GM18867 (cell line): ENCODE measurements at regions not wholly inside any gene's neighbourhood (a gene's known extent, or its start where the extent isn't known, plus 50 kb on each side); places are given as distances from the start of the nearest gene placed in this dataset.

ENCODE experiments used
- ATAC-seq: cut with Tn5 transposase; IDR thresholded peaks from one replicate; pipeline ENCODE4 v1.9.1; 2021; ENCODE audit warnings: mild to moderate bottlenecking, moderate library complexity; ENCODE audit not compliant: unreplicated experiment

DNA sequence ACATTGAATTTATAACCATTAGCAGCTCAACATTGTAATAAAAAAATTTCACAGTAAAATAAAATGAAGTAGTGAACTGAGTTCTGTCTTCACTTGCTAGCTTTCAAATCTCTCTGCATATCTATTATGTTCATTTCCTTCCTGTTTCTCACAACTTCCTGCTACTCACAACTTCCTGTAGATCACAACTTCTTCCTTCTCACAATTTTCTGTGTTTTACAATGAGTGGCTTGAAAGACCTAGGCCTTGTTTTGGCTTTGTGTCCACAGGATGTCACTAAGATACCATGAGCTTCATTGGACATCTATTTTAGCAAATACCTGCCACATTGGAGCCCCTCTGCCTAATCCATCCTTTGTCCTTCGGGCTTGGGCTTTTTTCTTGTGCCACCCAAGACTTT is 480.3 kb upstream of the ADAMTS16 start:
- no peak for ATAC-seq

DNA sequence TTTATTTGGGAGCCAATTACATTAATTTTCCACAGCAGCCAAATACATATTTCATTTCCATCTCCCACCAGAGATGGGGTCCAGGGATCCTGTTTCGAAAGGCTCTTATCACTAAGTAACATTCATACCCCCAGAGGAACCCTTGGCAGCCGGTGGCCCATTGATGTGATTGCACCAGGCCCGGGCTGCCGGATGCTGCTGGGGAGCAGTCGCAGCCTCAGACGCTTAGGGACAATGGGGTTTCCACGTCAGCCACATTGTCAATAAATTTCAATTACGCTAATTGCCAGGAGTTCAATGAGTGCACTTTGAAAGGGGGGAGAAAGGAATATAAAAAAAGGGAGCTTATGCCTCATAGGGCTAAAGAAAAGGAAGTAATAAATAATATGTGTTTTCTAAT is 478.8 kb upstream of the ADAMTS16 start:
- ATAC-seq = no peak

DNA sequence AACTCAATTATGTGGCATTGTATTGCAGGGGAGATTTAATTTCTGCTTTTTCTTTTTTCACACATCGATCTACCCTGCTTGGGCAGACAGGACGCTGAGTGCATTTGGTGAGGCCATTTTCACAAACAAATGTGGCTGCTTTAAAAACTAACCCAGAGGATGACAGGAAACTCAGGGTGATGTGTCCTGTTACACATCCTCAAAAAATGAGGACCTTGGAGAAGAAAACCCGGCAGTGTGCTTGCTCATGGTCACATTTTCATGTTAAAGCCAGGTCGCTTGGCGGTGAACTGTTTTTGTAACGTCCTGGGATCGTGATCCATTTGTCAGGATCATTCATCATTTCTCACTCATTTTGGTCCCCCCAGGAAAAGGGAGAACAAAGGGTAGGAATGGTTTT is 478.3 kb upstream of the ADAMTS16 start:
- no peak for ATAC-seq

DNA sequence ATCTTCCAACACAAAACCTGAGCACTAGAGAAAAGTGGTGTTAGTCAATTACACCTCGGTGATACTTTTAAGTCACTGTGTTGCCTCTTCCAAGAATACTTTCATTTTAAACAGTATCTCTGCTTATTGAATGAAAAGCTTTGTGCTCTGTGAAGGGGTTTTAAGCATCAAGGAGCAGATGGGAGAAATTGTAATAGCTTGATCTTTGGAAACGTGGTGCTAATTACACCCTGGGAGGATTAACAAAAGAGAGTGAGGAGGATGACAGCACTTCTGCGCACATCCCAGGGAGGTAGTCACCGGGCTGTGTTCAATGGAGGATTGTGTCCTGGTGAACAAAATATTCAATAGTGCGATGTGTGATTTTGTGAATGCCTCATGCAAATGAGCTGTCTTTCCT is 477.4 kb upstream of the ADAMTS16 start:
- no peak for ATAC-seq

DNA sequence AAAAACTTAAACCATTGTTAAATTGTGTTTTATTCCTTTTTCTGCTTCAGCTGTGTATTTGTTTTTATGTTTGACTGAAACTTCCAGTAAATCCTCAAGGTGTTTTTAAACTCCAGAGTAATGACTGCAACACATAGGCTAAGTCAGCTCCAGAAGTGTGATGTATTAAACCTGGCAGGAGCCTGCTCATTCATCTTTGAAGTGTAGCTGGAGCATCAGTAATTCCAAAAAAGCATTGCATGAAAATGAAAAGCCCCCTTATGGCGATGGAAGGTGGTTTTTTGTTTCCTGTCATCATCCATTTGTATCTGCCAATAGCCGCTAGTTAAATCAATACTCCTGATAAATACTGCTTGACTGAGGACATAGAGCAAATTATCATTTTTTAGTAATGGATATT is 474.2 kb upstream of the ADAMTS16 start:
- no peak for ATAC-seq

DNA sequence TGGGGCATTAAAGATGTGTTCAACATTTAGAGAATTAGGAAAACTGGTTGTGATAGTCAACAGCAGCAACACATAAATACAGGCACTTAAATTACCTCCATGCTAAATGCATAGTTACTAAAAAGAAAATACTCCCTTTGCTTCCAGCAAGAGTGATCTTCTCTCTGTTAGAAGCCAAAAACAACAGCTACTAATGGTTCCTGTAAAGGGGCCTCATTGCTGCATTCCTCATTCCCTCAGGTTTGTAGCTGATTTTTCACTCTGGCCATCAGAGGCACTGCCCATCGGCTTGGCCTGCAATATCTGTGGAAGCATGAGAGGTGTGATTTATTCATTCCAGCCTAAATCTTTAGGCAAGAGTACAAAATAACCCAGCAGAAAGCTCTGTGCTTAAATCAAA is 466.0 kb upstream of the ADAMTS16 start:
- ATAC-seq = no peak

DNA sequence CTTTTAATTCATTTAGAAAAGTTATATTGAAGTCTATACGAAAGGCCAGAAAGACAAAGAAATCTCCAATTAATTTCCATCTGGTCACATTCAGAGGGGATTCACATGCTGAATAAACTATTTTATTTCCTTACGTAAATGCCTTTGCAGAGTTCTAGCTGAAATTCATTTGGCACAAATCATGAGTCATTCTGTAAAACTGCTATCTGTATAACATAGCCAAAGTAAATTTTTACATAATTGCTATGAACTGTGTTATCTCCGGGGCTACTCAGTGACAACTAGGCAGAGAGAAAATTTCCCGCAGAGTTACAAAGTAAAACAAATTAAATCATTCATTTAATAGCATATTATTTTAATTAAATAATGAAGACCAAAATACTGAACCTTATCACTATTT is 463.2 kb upstream of the ADAMTS16 start:
- ATAC-seq = no peak

DNA sequence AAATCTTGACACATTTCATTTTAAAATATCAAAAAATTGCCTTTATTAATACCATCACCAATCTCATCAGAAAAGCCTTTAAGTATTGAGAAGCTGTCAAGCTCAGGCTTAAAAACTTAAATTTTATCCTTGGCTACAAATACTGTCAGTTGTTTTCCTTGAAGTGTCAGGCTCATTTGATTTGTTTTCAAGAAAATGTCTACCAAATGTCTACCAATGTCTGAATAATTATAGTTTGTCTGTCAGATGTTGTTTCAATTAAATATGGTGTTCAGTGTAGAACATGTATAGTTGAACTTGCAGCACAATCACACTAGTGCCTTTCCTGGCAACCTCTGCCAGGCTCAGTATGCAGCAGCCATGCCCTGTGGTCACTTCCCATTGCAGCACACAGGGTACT is 455.2 kb upstream of the ADAMTS16 start:
- no peak for ATAC-seq

DNA sequence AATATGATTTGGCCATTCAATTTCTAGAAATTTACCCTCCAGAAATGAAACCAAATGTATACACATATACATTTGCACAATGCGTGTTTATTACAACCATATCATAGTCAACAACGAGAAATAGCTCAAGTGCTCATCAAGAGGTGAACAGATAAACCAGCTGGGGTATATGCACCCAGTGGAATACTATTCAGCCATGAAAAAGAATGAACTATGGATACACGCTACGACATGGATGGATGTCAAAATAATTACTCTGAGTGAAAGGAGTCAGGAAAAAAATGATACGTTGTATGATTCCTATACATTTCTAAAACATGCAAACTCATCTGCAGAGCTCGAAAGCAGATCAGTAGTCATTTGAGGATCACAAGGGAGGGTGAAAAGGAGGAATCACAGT is 441.5 kb upstream of the ADAMTS16 start:
- no peak for ATAC-seq

DNA sequence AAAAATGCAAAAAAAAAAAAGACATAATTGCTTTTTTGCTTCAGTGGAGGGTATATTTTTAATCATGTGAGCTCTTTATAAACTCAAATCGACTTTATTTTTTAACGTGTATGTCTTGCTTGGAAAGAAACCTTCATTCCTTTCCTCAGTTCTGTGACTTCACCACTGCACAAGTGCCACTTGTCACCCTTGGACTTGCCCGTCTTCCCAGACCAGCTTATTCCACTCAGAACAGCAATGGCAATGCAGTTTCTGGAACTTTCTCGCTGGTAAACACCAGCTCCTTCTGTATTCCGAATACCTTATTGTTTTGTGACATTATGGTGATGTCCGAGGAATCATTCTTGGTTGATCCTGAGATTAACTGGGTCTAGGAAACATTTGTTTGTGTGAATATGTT is 440.5 kb upstream of the ADAMTS16 start:
- ATAC-seq = no peak

DNA sequence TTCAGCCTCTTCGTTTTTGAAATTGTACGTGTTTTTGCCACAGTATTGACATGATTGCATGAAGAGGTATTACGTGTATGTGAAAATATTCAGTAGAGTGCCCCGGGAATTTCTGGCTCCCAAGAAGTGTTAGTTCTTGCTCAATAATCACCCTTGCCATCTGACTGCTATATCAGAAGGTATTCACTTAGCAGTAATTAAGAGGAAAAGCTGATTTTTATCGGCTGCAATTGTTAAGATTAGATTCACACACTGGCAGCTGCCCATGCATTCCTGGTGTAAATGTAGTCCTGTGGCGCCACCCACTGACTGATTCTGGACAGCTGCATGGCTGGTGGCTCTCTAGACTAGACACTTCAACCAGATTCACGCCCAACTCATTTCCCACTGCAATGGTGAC is 440.1 kb upstream of the ADAMTS16 start:
- ATAC-seq = no peak

DNA sequence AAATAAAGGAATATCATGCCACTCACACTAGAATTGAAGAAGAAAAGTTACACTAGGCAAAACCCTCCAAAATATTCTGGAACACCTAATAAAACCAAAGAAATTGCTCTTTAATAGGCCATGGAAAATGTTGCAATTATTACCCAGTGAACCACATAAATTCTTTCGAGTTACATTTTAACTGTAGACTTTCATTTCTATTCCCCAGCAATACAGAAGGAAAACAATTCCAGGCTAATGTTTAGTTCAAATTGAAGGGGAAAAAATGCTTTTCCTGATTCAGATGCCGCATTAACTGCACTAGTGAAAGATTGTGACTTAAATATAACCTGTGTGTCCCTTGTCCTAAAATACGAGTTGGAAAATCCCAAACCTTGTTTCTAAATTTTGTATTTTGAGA is 439.3 kb upstream of the ADAMTS16 start:
- no peak for ATAC-seq

DNA sequence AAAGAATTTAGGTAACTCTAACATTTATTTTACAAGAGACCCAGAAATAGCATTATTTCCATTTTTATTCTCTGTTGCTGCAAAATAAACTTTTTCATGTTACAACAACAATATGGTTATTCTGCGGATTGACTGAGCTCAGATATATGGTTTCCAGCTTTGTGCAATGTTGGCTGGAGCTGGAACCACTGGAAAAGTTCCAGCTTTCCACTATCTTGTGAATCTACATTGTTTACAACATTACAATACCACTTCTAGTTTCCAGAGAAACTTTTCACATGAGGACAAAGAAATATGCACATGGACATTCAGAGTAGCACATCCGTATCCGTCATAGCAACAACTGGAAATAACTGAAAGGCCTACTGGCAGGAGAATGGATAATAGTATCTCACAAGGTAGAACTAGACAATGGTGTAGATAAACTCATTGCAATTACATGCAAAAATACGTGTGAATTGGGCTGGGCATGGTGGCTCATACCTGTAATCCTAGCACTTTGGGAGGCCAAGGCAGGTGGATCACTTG is 436.1 kb upstream of the ADAMTS16 start:
- no peak for ATAC-seq

DNA sequence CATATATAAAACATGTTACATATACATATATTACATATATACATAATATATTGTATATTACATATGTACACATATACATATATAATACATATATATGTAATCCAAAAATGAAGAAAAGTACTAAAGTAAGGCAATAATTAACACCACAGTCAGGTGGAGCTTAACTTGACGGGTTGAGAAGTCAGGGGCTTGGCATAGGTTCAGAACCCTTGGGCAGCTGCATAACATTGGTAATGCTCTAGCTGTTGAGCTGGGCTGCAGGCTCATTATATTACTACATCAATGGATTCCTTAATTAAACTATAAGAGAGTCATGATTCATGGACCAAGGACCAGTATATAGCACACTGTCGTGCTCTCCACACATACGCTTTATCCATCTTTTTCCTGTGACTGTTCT is 435.2 kb upstream of the ADAMTS16 start:
- no peak for ATAC-seq

DNA sequence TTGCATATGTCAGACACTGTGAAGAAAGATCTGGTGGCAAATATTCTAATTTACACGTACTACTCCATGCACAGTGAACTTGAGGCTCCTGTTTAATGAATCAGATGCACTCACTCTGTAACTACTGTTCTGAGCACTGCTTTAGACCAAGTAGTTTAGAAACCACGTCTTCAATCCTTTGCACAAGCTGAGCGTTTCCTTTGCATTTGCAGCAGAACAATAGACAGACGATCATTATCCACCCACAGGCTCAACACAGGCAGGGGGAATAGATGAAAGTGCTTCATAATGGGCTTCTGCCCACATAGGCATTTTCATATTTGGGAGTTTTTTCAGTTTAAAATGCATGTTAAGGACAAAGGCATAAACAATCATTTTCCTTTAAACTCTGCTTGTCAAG is 423.3 kb upstream of the ADAMTS16 start:
- no peak for ATAC-seq

DNA sequence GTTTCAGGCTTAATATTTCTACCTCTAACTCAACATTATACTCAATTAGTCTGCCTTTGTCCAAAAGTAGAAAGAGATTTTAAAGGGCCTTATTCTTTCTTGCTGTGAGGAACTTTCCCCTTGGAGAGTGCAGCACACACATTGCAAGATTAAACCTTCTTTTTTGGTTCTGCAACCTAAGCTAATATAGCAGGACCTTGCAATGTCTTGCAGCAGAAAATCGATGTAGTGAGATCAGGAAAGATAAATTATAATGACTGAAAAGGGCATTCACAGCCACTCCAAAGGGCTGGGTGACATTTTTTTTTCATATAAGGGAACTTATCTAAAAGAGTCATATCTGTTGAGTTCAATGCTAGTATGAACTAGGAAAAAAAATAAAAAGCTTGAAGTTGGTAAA is 422.7 kb upstream of the ADAMTS16 start:
- no peak for ATAC-seq

DNA sequence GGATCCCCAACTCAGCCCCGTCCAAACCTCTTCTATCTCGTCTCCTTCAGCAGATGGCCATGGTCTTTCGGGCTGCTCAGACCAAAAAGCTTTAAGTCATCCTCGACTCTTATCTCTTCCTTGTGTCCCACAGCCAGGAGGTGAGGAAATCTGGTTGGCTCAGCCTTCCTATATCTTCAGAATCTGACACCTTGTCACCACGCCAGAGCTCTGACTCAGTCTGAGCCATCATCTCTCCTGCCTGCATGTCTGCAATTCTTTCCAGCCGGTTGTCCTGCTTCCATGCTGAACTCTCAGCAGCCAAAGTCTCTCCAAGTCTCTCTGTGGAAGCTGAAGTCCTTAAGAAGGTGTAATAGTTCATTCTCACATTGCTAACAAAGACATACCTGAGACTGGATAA is 419.3 kb upstream of the ADAMTS16 start:
- ATAC-seq = no peak

DNA sequence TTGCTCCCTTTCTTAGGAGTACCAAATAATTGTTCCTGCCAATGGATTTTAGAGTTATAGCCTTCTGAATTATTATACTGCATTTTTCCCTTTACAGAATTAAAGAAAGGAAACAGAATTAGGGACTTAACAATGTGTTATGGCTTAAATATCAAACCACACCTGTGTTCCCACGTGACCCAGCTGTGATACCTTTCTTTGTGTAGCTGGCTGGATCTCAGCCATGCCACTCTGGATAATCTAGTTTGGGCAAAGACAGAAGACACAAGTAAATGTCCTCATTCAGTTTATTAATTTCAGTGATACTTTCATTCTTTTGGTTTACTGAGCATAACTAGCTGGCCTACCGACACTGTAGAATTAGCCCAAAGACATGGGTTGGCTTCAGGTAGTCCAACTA is 417.2 kb upstream of the ADAMTS16 start:
- ATAC-seq = no peak

DNA sequence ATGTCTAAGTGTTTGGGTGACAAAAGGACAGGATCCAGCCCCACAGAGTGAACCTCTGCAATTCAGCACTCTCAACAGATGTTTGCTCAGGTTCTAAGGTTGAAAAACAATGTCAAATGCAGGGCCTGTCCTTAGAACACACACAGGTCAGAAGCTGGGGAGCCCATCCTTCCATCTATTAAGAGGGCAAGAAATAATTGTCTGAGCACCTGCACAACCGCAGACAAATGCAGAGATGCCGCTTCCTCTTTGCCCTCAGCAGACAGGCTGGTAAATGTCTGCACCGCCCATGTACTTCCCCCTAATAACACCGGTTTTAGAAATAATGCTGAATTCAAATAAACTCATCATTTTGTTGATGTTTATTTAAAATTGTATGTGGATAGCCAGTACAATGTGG is 414.5 kb upstream of the ADAMTS16 start:
- ATAC-seq = no peak

DNA sequence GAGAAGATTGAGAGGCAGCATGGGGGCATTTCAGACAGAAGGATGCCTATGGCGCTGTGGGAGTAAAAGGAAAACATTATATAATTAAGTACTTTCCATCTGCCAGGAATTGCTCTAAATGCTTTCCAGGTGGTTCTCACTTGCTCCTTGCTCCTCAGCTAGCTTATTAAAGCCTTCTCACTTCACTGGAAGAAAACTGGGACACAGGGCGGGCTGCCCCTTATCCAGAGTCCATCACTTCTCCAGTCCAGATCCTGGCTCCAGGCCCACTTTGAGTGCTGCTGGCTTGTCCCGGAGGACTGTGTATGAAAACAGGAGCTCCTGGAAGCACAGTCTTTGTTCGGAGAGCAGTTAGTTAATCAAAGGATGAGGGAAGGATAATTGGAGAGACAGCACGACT is 409.9 kb upstream of the ADAMTS16 start:
- ATAC-seq = no peak

DNA sequence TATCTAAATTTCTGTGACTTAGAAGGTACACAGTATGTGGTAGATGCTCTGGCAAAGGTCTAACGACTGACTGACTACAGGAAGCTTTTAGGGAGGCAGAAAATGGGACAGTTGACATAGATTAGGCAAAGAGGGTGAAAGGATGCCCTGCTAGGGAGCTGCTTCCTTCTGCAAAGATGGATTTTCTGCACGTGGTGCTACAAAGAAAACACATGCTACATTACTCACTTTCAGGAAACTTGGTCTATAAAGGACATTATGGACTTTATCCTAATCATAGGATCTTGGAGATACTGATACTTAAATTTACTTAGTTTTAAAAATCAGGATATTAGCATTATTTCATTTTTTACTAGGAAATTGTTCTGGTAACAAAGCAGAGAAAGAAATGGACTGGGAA is 405.8 kb upstream of the ADAMTS16 start:
- no peak for ATAC-seq

DNA sequence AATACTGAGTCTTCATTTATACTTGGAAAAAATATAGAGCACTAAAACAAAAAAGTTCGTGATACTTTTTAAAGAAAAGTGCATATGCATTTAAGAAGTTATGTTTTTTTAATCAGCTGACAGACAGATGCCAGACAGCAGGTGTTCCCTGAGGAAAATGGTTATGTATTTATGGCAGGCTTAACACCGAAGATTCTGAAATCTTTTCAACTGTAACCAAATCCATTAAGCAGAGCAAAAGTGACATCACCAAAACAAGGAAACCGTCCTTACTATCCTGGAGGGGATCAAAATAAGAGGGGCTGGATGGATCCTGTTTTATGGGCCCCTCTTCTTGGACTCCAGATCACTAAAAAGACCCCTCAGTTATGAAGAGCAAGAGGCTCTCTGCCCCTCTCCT is 404.9 kb upstream of the ADAMTS16 start:
- ATAC-seq = no peak

DNA sequence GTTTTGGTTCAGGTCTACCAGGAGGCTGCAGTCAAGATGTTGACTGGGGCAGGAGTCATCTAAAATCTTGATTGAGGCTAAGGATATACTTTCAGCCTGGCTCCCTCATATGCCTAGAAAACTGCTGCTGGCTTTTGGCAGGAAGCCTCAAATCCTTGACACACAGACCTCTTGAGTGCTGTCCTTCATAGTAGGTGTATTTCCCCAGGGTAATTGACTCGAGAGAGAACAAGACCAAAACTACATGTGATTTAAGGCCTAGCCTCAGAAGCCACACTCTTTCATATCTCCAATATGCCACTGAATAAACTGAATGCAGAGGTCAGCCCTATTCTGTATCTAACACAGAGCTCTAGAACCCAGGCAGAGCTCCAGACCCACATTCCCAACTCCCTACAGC is 402.3 kb upstream of the ADAMTS16 start:
- ATAC-seq = no peak

DNA sequence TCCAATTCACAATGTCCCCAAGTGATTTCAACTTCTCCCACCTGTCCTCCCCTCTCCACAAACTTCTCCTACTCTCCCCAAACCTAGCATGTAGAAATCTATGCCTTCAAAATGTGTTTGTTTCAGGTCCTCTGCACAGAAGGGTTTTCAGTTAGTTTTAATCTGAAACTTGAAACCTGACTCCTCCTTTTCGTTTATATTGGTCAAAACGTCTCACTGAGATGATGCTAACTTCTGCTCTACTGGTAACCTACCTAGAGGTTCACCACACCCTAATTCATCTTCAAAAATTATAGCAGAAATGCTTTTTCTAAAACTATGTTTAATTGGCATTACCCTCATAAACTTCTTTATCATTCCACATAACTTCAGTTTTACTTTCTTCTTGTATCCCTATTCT is 401.8 kb upstream of the ADAMTS16 start:
- no peak for ATAC-seq
